Effector memory CD8-positive, alpha-beta T cell (primary cell): ENCODE measurements at regions not wholly inside any gene's neighbourhood (a gene's known extent, or its start where the extent isn't known, plus 50 kb on each side); places are given as distances from the start of the nearest gene placed in this dataset.
"Not testable (repeated sequence)": the region's sequence is repeated elsewhere in the genome, so short reads cannot be mapped to it uniquely, and the experiment has no call there.

Source experiments
- ATAC-seq: fragments of 150-1000 bp; cut with Tn5 transposase; replicated peaks from 2 replicates; pipeline ENCODE4 v1.10.0; 2021; ENCODE audit warnings: mild to moderate bottlenecking, moderate library complexity
- DNase-seq, 3 experiments: peaks; one replicate each; pipeline ENCODE4 v3.0.0; 2021
- H3K27ac Mint-ChIP-seq, 2 donors: one replicate each; pipeline ENCODE4 v1.8.0; 2022; ENCODE audit warnings: mild to moderate bottlenecking in 2 of 2, mixed read lengths in 2 of 2, moderate library complexity in 2 of 2
- H3K27me3 Mint-ChIP-seq, 2 donors: one replicate each; pipeline ENCODE4 v1.8.0; 2022; ENCODE audit warnings: mixed read lengths in 2 of 2
- H3K36me3 Mint-ChIP-seq: one replicate; pipeline ENCODE4 v1.8.0; 2022; ENCODE audit warnings: mild to moderate bottlenecking, moderate library complexity, mixed read lengths; ENCODE audit not compliant: insufficient read depth
- H3K4me1 Mint-ChIP-seq, 2 donors: one replicate each; pipeline ENCODE4 v1.8.0; 2022; ENCODE audit warnings: low read depth in 2 of 2, mixed read lengths in 2 of 2
- H3K4me3 Mint-ChIP-seq, 2 donors: one replicate each; pipeline ENCODE4 v1.8.0; 2022; ENCODE audit warnings: mild to moderate bottlenecking in 2 of 2, mixed read lengths in 2 of 2, moderate library complexity in 2 of 2
- H3K9me3 Mint-ChIP-seq, 2 donors: one replicate each; pipeline ENCODE4 v1.8.0; 2022; ENCODE audit warnings: mixed read lengths in 2 of 2

- H3K36me3 Mint-ChIP-seq, DNase-seq, H3K4me3 Mint-ChIP-seq, H3K27ac Mint-ChIP-seq, ATAC-seq, H3K9me3 Mint-ChIP-seq, H3K27me3 Mint-ChIP-seq, H3K4me1 Mint-ChIP-seq: not testable (repeated sequence)
These were observed 118.7 kb upstream of the IGFBP3 start for GRCh38 chr7:46039813-46040212.

GRCh38 chr7:46035166-46035565 lies 114.1 kb upstream of the IGFBP3 start:
- H3K9me3 Mint-ChIP-seq = no peaks in the 10 kb centered on the region
- no peaks in the 10 kb centered on the region for H3K4me1 Mint-ChIP-seq
- ATAC-seq (no peak), DNase-seq (no peak)
- H3K4me3 Mint-ChIP-seq = no peak overlapping the region
- no peaks in the 10 kb centered on the region for H3K27me3 Mint-ChIP-seq
- no peak overlapping the region for H3K27ac Mint-ChIP-seq
- no peaks in the 10 kb centered on the region for H3K36me3 Mint-ChIP-seq

GRCh38 chr7:46034056-46034768 lies 113.1 kb upstream of the IGFBP3 start:
- no peaks in the 10 kb centered on the region for H3K4me1 Mint-ChIP-seq
- H3K36me3 Mint-ChIP-seq = no peaks in the 10 kb centered on the region
- no peak overlapping the region for H3K4me3 Mint-ChIP-seq
- no peak for ATAC-seq
- H3K27ac Mint-ChIP-seq = no peak overlapping the region
- peaks cover 0 to 3% of the 10 kb centered on the region in 2 donors for H3K9me3 Mint-ChIP-seq
- H3K27me3 Mint-ChIP-seq = no peaks in the 10 kb centered on the region
- DNase-seq = no peak

DNA sequence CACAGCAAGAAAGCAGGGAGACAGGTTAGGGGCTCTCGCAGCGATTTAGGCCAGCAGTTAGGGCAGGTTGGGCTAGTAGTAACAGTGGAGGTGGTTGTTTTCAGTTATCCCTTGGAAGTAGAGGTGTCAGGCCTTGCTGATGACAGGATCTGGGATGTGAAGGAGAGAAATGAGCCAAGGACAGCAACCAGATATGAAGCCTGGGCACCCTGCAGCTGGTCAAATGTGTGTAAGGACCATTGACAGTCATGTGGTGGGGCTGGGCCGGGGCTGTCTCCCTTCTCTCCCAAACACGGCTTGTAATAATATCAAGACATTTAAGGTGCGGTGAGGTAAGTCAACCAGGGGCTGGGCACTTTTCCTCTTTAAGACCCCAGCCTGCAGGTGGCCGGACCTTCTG lies 112.5 kb upstream of the IGFBP3 start:
- Mint-ChIP-seq H3K4me1 (no peaks in the 10 kb centered on the region), H3K36me3 (no peaks in the 10 kb centered on the region), H3K4me3 (no peak overlapping the region), H3K9me3 (peaks cover 0 to 4% of the 10 kb centered on the region in 2 donors), H3K27me3 (no peaks in the 10 kb centered on the region), H3K27ac (no peak overlapping the region)
- DNase-seq = no peak
- no peak for ATAC-seq

- DNase-seq (no peak), ATAC-seq (no peak)
- H3K4me3 Mint-ChIP-seq = no peak overlapping the region
- H3K36me3 Mint-ChIP-seq = no peaks in the 10 kb centered on the region
- H3K4me1 Mint-ChIP-seq = no peaks in the 10 kb centered on the region
- H3K27me3 Mint-ChIP-seq = no peaks in the 10 kb centered on the region
- peaks cover 0 to 5% of the 10 kb centered on the region in 2 donors for H3K9me3 Mint-ChIP-seq
- no peak overlapping the region for H3K27ac Mint-ChIP-seq
These were observed 111.9 kb upstream of the IGFBP3 start for GRCh38 chr7:46032942-46033341.

DNA sequence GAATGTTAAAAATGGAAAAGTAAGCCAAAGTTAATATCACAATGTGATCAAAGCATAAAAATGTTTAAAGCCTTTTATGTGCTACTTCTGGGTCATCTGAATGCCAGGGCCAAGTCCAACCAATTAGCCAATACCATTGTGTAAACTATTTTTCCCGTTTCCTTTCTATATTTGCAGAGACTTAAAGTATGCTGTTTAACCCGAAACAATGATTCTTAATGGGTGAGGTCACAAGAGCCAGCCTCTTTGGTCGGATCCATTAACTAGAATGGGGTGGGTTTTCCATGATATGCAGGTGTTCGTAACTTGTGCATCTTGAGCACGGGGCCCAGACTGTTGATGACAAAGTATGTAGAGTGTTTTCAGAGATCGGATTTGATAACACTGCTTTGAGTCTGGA lies 111.3 kb upstream of the IGFBP3 start:
- H3K4me3 Mint-ChIP-seq = no peak overlapping the region
- no peak for DNase-seq
- no peaks in the 10 kb centered on the region for H3K36me3 Mint-ChIP-seq
- H3K27me3 Mint-ChIP-seq = no peaks in the 10 kb centered on the region
- no peak for ATAC-seq
- peaks cover 0 to 5% of the 10 kb centered on the region in 2 donors for H3K9me3 Mint-ChIP-seq
- H3K27ac Mint-ChIP-seq = no peak overlapping the region
- no peaks in the 10 kb centered on the region for H3K4me1 Mint-ChIP-seq

- ATAC-seq = no peak
- no peak for DNase-seq
- H3K27ac Mint-ChIP-seq = no peak overlapping the region
- peaks cover 0 to 5% of the 10 kb centered on the region in 2 donors for H3K9me3 Mint-ChIP-seq
- no peaks in the 10 kb centered on the region for H3K36me3 Mint-ChIP-seq
- no peaks in the 10 kb centered on the region for H3K27me3 Mint-ChIP-seq
- H3K4me1 Mint-ChIP-seq = no peaks in the 10 kb centered on the region
- no peak overlapping the region for H3K4me3 Mint-ChIP-seq
These were observed 108.1 kb upstream of the IGFBP3 start for GRCh38 chr7:46029111-46029704.

- no peak for DNase-seq
- Mint-ChIP-seq H3K4me1 (no peaks in the 10 kb centered on the region), H3K36me3 (no peaks in the 10 kb centered on the region), H3K27me3 (no peaks in the 10 kb centered on the region), H3K27ac (no peak overlapping the region), H3K4me3 (no peak overlapping the region), H3K9me3 (peaks cover 0 to 5% of the 10 kb centered on the region in 2 donors)
- no peak for ATAC-seq
These were observed 107.2 kb upstream of the IGFBP3 start for GRCh38 chr7:46028246-46028645.

DNA sequence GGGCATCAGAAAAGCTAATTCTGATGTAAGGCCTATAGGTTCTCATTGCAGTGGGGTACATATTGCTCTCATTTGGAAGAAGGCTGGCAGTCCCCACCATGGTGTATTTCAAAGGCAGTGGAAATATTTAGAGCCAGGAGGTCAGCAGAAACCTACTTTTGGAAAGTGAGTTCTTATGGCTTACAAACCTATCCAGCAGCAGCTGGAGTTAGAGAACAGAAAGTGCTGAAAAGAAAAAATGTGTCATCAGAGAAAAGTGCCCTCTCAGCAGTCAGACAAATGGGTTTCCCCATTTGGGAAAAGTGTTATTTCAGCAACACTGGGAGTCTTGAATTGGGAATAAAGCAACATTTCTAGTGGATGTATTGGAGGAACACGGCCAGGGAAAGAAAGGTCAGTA lies 105.7 kb upstream of the IGFBP3 start:
- Mint-ChIP-seq H3K27me3 (no peaks in the 10 kb centered on the region), H3K4me1 (no peaks in the 10 kb centered on the region), H3K4me3 (no peak overlapping the region), H3K27ac (no peak overlapping the region), H3K36me3 (no peaks in the 10 kb centered on the region), H3K9me3 (peaks cover 0 to 5% of the 10 kb centered on the region in 2 donors)
- ATAC-seq = no peak
- DNase-seq = no peak

GRCh38 chr7:46024263-46024916 lies 103.3 kb upstream of the IGFBP3 start:
- no peaks in the 10 kb centered on the region for H3K4me1 Mint-ChIP-seq
- no peaks in the 10 kb centered on the region for H3K27me3 Mint-ChIP-seq
- H3K4me3 Mint-ChIP-seq = no peak overlapping the region
- ATAC-seq (no peak), DNase-seq (no peak)
- H3K27ac Mint-ChIP-seq = no peak overlapping the region
- H3K9me3 Mint-ChIP-seq = peaks cover 0 to 4% of the 10 kb centered on the region in 2 donors
- no peaks in the 10 kb centered on the region for H3K36me3 Mint-ChIP-seq

GRCh38 chr7:46022397-46022796 lies 101.3 kb upstream of the IGFBP3 start:
- H3K27me3 Mint-ChIP-seq = no peaks in the 10 kb centered on the region
- ATAC-seq (no peak), DNase-seq (no peak)
- H3K4me3 Mint-ChIP-seq = no peak overlapping the region
- peaks cover 0 to 9% of the 10 kb centered on the region in 2 donors for H3K9me3 Mint-ChIP-seq
- no peak overlapping the region for H3K27ac Mint-ChIP-seq
- H3K36me3 Mint-ChIP-seq = no peaks in the 10 kb centered on the region
- no peaks in the 10 kb centered on the region for H3K4me1 Mint-ChIP-seq

DNA sequence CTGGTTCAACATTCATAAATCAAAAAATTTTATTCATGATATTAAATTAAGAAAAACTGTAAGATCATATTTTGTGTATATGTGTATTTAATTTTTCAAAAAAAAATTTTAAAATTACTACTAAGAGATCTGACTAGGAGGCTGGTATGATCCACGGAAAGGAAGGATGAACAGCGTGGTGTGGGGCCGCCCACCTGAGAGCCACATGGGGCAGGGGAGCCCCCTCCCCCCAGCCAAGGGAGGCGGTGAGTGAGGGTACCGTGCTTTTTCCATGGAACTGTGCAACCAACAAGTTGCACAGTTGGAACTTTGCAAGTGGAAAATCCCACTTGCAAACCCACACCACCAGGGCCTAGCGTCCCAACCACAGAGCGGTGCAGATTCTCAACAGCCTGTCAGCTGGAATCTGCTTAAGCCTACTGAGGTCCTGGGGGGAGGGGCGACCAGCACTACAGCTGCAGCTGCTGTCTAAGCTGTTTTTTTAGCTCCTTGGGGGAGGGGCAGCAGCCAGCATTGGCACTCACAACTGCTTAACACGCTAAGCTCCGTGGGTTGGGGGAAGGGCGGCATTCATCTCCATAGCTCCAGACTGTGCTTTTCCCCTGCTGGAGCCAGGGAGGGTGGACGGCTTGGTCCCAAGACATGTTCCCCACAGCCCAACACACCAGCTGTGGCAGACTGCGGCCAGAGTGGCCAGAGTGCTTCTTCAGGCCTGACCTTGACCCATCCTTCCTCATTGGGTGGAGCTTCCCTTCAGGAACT lies 94.2 kb upstream of the IGFBP3 start:
- Mint-ChIP-seq H3K4me1 (no peaks in the 10 kb centered on the region), H3K27me3 (no peaks in the 10 kb centered on the region), H3K27ac (no peak overlapping the region), H3K36me3 (no peaks in the 10 kb centered on the region), H3K9me3 (peaks cover 2 to 9% of the 10 kb centered on the region in 2 donors), H3K4me3 (no peak overlapping the region)
- ATAC-seq (no peak), DNase-seq (no peak)

GRCh38 chr7:46011501-46011900 lies 90.4 kb upstream of the IGFBP3 start:
- no peak for ATAC-seq
- Mint-ChIP-seq H3K4me3 (no peak overlapping the region), H3K27ac (no peak overlapping the region), H3K27me3 (no peaks in the 10 kb centered on the region), H3K36me3 (no peaks in the 10 kb centered on the region), H3K9me3 (no peaks in the 10 kb centered on the region), H3K4me1 (no peaks in the 10 kb centered on the region)
- no peak for DNase-seq
